GM20431 (cell line): ENCODE measurements at regions not wholly inside any gene's neighbourhood (a gene's known extent, or its start where the extent isn't known, plus 50 kb on each side); places are given as distances from the start of the nearest gene placed in this dataset.

Experiments
- in situ Hi-C: fragments of 300-500 bp; cut with MseI, MboI; formaldehyde crosslinking; loops from one replicate; pipeline ENCODE4 v1.15.0; 2020; ENCODE audit warnings: low sequenced_read_pairs; ENCODE audit not compliant: unreplicated experiment

- in situ Hi-C loops, result no loop called here
These were observed 180.4 kb downstream of the GAS1 start for GRCh38 chr9:86766912-86767311.

- in situ Hi-C loops, result no loop called here
These were observed 180.8 kb downstream of the GAS1 start for GRCh38 chr9:86766511-86766910.

DNA sequence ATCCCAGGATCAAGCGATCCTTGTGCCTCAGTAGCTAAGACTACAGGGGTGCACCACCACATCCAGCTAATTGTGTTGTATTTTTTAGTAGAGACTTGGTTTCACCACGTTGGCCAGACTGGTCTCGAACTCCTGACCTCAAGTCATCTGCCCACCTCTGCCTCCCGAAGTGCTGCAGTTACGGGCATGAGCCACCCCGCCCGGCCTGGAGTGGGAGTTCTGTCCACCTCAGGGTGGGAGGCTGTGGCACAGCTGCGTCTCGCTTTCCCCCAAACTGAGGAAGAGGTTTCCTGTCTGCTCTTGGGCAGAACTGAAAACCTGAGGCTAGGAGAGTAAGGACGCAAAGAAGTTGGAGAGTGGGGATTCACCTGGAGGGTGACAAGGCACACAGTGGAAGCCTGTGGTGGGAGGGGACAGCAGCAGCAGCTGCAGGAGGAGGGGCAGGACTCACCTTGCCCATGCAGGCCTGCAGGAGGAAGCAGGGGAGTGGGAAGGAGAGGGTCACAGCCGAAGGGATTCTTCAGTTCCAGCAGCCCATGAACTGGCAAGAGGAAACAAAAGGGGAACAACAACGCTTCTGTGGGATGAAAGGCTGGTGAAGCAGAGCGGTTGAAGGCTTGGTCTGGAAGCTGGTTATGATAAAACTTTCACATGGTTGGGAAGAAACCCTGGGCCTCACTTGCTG, 181.4 kb downstream of the GAS1 start:
- in situ Hi-C loops, result no loop called here

DNA sequence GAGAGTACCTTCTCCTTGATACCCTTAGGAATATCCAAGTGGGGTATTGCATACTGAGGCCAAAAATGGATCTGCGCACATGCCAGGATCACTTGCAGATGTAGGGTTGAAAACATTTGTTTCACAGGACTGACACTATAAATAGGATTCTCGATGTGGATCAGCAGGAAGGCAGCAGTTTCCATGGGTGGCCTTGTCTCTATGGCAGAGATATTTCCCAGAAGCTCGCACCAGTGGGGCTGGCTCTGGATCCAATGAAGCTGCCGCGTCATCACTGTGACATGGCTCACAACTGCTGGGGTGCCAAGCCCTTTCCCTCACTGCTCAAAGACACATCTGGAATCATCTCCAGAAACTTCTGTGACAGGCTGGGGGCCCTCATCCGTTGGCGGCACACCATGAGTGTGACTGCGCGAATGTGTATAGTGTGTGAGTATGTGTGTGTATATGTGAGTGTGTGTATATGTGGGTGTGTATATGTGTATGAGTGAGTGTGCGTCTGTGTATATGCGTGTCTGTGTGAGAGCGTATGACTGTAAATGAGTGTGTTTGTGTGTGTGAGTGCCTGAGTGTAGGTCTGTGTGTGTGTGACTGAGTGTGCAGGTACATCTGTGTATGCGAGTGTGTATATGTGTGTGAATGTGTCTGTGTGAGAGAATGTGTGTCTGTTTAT, 182.5 kb downstream of the GAS1 start:
- in situ Hi-C loops, result no loop called here

- in situ Hi-C loops, result no loop called here
These were observed 183.1 kb downstream of the GAS1 start for GRCh38 chr9:86764221-86764624.

GRCh38 chr9:86763791-86764190, 183.5 kb downstream of the GAS1 start:
- in situ Hi-C loops, result no loop called here

- in situ Hi-C loops, result no loop called here
These were observed 190.0 kb downstream of the GAS1 start for GRCh38 chr9:86757382-86757720.

GRCh38 chr9:86756576-86757381, 190.5 kb downstream of the GAS1 start:
- in situ Hi-C loops, result no loop called here

DNA sequence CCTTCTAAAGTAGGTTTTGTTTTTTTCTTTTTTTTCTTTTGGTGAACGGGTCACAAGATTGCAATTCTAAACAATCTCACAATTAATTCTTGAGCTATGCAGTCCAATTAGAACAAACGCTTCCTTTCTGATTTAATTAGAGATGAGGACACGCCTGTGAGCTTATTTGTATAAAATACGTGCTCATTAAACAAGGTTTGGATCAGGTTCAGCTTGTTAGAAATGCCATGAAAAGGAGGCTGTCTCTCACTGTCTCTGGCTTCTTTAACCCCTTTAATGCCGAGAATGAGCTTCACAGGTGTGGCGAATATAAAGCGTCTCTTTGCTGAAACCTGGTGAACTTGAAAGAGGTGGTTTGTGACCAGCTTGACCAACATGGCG, 191.8 kb downstream of the GAS1 start:
- in situ Hi-C loops, result no loop called here

DNA sequence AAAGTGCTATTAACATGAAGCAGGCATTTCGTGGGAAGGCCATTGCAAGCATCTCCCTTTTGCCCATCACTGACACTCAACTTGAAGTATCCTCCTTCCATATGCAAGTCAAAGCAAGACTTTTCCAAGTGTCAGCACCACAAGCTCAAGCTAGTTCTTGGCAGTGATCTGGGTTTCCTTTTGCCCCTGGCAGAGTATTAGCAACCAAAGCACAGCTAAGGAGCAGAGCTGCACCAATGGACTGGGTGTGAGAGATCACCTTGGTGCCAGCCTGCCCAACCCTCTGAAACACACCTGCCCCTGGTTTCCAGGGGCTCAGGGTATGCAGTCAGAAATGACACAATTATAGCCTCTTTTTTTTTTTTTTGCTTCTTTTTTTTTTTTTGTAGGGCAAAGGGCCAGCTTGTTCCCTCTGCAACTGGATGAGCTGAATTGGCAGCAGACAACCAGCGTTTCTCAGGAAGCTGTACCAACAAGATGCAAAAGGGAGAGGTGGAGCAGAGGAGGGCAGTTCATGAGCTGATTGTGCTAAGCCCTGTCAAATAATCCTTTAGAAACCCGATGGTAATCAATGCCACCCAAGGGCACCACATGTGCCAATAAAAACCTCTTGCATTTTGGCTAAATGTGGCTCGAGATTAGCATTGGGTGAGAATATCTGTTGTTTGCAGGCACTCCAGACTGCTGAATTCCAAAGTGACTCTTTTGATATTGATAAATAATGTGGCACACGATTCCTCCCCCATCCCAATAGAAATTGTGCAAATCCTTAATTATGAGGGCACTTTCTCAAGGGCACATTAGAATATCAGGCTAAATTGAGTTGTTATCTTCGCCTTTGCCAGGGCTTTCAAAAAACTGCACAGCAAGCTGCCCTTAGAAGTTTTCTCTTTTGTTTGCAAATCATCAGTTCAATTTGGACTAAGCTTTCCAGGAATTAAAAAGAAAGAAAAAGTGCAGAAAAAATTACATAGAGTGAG, 192.4 kb downstream of the GAS1 start:
- in situ Hi-C loops, result no loop called here

- in situ Hi-C loops, result no loop called here
These were observed 193.5 kb downstream of the GAS1 start for GRCh38 chr9:86753836-86754235.

GRCh38 chr9:86752733-86753132, 194.6 kb downstream of the GAS1 start:
- in situ Hi-C loops, result no loop called here

- in situ Hi-C loops, result no loop called here
These were observed 195.3 kb downstream of the GAS1 start for GRCh38 chr9:86751956-86752355.

DNA sequence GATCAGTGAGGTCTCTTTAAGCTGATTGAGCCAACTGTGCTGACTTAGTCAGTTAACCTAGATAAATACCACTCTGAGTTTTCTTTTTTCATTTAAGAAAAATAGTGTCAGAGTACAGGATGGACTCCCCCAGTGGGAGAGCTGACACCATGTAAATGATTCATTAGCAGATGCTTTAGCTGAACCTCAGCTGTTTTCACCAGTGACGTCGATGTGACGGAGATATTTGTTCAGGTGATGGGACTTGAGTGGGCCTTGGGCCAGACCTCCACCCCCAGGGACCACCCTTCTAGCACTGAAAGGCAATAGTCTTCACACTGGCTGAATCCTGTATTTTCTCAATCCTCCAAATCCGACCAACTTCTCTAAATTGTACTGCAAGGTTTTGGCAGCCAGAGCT, 196.1 kb downstream of the GAS1 start:
- in situ Hi-C loops, result no loop called here

DNA sequence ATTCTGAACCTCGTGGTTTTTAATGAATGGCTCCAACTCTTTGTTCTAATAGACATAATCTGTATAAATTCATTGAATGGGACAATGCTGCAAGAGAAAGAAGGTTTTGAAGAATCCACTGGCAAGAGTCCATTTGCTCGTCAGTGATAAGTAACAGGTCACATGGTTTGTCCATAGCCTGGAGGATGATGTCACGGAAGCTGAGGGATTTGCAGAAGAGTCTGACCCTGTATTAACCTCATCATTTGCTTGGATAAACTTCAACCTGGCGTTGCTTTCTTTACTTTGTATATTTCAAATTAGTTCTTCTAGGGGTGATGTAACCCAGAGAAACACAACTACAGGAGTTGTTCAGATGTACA, 197.4 kb downstream of the GAS1 start:
- in situ Hi-C loops, result no loop called here

GRCh38 chr9:86749161-86749893, 198.0 kb downstream of the GAS1 start:
- in situ Hi-C loops, result no loop called here

- in situ Hi-C loops, result no loop called here
These were observed 199.6 kb downstream of the GAS1 start for GRCh38 chr9:86747711-86748110.

- in situ Hi-C loops, result no loop called here
These were observed 205.7 kb downstream of the GAS1 start for GRCh38 chr9:86741311-86742208.
